GM18858 (cell line): ENCODE measurements at regions not wholly inside any gene's neighbourhood (a gene's known extent, or its start where the extent isn't known, plus 50 kb on each side); places are given as distances from the start of the nearest gene placed in this dataset.
A peak's percentile ranks its signal among the peaks of the same experiment; 100 is the strongest.
"Not testable (repeated sequence)": the region's sequence is repeated elsewhere in the genome, so short reads cannot be mapped to it uniquely, and the experiment has no call there.

Source experiments
- ATAC-seq: cut with Tn5 transposase; IDR thresholded peaks from one replicate; pipeline ENCODE4 v1.9.1; 2021; ENCODE audit not compliant: unreplicated experiment

- ATAC-seq = no peak
These were observed 253.9 kb downstream of the CEMIP2 start for GRCh38 chr9:71514344-71514975.

DNA sequence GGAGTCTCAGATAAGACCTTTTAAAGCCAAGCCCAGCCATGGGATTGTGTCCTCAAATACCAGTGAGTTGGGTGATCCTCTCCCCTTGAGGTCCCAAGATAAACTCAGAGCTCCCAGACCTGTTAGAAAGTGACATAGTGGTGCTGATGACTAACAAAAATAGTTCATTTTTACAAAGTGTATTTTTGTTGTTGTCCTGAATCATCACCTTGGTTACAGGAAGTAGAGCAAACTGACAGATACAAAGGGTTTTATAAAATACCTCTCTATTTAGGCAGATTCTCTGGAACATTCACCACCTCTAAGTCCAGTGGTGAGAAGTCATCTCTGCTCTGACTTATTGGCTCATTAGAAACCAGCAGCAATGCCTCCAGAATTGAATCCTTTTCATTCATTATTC lies 259.3 kb downstream of the CEMIP2 start:
- no peak for ATAC-seq

- ATAC-seq = not testable (repeated sequence)
These were observed 260.2 kb downstream of the CEMIP2 start for GRCh38 chr9:71508141-71508540.

- ATAC-seq = no peak
These were observed 261.5 kb downstream of the CEMIP2 start for GRCh38 chr9:71506821-71507220.

GRCh38 chr9:71504636-71505035 lies 263.7 kb downstream of the CEMIP2 start:
- no peak for ATAC-seq

- ATAC-seq = no peak
These were observed 269.6 kb downstream of the CEMIP2 start for GRCh38 chr9:71498691-71499090.

GRCh38 chr9:71490810-71491209 lies 277.5 kb downstream of the CEMIP2 start:
- ATAC-seq = no peak

GRCh38 chr9:71487061-71487460 lies 281.3 kb downstream of the CEMIP2 start:
- ATAC-seq = no peak

GRCh38 chr9:71485326-71485725 lies 283.0 kb downstream of the CEMIP2 start:
- no peak for ATAC-seq

GRCh38 chr9:71483436-71483835 lies 284.9 kb downstream of the CEMIP2 start:
- ATAC-seq = peak; percentile 75

- no peak for ATAC-seq
These were observed 288.7 kb downstream of the CEMIP2 start for GRCh38 chr9:71479621-71480020.

DNA sequence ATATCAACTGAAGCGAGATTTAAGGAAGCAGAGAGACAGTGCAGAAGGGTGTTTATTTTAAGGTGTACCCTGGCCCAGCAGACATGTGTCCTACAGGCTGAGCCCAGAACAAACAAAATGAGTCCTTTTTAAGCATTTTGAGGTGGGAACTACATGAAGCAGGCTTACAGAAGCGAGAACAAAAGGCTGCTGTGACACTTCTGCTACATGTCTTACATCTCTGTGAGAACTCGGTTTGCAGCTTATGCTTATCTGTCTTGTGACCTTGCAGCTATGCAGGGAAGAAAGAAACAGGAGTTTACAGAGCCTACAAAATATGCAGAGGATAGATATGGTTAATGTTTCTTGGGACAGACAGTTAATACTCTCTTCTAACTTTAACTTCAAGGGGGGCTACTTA lies 295.9 kb downstream of the CEMIP2 start:
- ATAC-seq = no peak

GRCh38 chr9:71465392-71465791 lies 302.9 kb downstream of the CEMIP2 start:
- ATAC-seq = no peak

GRCh38 chr9:71459082-71459481 lies 309.2 kb downstream of the CEMIP2 start:
- no peak for ATAC-seq

DNA sequence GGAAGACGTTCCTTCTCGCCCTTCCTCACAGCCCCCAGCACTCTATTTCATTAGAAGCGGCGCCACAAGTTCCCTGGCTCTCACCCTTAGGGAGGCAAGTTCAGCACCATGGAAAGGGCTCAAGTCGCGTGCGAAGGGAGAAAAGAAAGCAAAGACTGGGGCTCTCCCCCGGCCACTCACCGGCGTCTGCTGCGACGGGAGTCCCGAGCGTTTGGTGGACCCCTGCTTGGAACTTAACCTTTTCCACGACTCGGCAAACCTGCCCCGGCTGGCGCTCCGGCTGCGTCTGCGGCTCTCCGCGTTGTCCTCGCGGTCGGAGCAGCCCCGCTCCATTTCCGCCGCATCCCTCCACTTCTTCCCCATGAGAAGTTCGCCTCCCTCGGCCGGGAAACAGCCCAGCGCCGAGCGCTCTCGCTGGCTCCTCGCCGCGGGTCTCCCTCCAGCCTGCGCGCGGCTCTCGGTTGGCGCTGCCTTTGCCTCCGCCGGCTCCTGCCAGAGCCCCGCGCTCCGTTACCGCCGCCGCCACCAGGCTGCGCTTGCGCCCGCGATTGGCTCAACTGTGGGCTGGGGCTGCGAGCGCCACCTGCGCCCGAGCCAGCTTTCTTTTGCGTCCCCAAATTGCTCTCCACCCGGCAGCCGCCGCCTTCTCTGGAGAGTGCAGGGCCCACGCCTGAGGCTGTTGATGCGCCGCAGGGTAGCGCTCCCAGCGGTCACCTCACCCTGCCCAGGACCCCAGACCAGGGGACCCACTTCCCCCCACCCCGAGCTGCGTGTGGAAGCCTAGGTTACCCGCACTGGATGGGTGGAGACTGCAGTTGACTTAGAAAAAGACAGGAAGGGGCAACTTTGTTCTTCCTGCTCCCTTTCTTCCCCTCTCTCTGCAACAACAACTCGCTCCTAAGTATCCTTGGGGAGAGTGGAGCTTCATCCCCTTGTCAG lies 321.6 kb downstream of the CEMIP2 start:
- peak; percentile 47 for ATAC-seq

GRCh38 chr9:71446106-71446472 lies 322.2 kb downstream of the CEMIP2 start:
- ATAC-seq = no peak

- no peak for ATAC-seq
These were observed 321.5 kb upstream of the TRPM3 start for GRCh38 chr9:71442937-71443336.

- ATAC-seq = no peak
These were observed 319.8 kb upstream of the TRPM3 start for GRCh38 chr9:71441266-71441665.

DNA sequence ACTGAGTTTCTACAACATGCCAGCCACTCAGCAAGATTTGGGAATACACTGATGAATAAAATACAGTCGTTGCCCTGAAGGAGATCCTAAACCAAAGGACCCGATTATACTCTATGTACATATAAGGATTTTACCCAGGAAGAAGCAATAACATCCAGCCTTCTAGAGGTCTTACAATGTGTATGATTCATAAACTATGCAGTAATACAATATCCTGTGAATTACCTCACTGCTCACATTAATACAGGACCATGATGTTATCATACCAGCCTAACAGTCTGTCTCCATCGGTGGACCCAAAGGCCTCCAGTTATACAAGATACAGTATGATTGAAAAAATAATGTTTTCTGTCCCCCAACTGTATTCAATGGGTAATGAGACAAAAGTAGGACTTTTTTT lies 310.5 kb upstream of the TRPM3 start:
- no peak for ATAC-seq

DNA sequence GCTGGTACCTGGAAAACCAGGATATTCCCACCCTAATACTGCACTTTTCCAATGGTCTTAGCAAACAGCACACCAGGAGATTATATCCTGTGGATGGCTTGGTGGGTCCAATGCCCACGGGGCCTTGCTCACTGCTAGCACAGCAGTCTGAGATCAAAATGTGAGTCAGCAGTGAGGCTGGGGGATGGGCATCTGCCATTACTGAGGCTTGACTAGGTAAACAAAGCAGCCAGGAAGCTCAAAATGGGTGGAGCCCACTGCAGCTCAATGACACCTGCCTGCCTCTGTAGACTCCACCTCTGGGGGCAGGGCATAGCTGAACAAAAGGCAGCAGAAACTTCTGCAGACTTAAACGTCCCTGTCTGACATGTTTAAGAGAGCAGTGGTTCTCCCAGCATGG lies 285.9 kb upstream of the TRPM3 start:
- ATAC-seq = not testable (repeated sequence)

DNA sequence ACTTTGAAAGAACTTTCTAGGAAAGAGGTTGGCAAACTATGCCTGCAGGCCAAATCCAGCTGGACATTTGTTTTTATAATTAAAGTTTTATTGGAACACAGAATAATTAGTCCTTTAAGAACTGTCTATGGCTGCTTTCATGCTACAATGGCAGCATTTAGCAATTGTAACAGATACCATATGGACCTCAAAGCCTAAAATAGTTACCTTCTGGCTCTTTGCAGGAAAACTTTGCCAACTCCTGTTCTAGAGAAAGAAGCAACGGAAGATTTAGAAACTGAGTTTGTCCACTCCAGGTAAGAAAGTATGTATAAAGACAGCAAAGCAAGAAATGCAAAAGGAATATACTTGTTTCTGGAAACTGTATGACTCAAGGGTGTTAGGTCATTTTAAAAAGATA lies 281.7 kb upstream of the TRPM3 start:
- no peak for ATAC-seq

GRCh38 chr9:71393005-71393404 lies 271.6 kb upstream of the TRPM3 start:
- no peak for ATAC-seq
